GM23338 (cell line): ENCODE measurements at regions not wholly inside any gene's neighbourhood (a gene's known extent, or its start where the extent isn't known, plus 50 kb on each side); places are given as distances from the start of the nearest gene placed in this dataset.

ENCODE experiments used
- ATAC-seq: fragments of 200-7000 bp; cut with Tn5 transposase; 3 replicates; pipeline ENCODE4 v1.9.1; 2020
- DNase-seq: peaks from one replicate; pipeline ENCODE4 v3.0.0-alpha.2; 2015; ENCODE audit warnings: low spot score
- H2AFZ ChIP-seq: fragments of 200-600 bp; sonication (generic); 2 replicates; pipeline ENCODE4 v1.8.0; 2016; ENCODE audit warnings: antibody characterized with exemption, mild to moderate bottlenecking, moderate library complexity
- H3F3A ChIP-seq: fragments of 200-600 bp; sonication (generic); replicated peaks from 2 replicates; pipeline ENCODE4 v1.8.0; 2017; ENCODE audit warnings: antibody characterized with exemption, mixed run types, low read depth
- H3K27ac ChIP-seq: fragments of 200-600 bp; sonication (generic); 2 replicates; pipeline ENCODE4 v1.6.1; 2016; ENCODE audit warnings: low read depth
- H3K27me3 ChIP-seq: fragments of 200-600 bp; sonication (generic); 2 replicates; pipeline ENCODE4 v1.8.0; 2016; ENCODE audit warnings: mild to moderate bottlenecking, mixed run types, moderate library complexity; ENCODE audit not compliant: insufficient read depth
- H3K36me3 ChIP-seq: fragments of 200-600 bp; sonication (generic); 2 replicates; pipeline ENCODE4 v1.8.0; 2016; ENCODE audit warnings: mild to moderate bottlenecking; ENCODE audit not compliant: insufficient read depth
- H3K4me1 ChIP-seq: fragments of 200-600 bp; sonication (generic); 2 replicates; pipeline ENCODE4 v1.8.0; 2016; ENCODE audit warnings: mild to moderate bottlenecking, moderate library complexity; ENCODE audit not compliant: insufficient read depth
- H3K4me2 ChIP-seq: fragments of 200-600 bp; sonication (generic); 2 replicates; pipeline ENCODE4 v1.7.1; 2017; ENCODE audit warnings: mixed run types
- H3K4me3 ChIP-seq: fragments of 200-600 bp; sonication (generic); 2 replicates; pipeline ENCODE4 v1.6.1; 2016; ENCODE audit warnings: mixed run types
- H3K79me2 ChIP-seq: fragments of 200-600 bp; sonication (generic); replicated peaks from 2 replicates; pipeline ENCODE4 v1.8.0; 2017; ENCODE audit warnings: mild to moderate bottlenecking; ENCODE audit not compliant: insufficient read depth
- H3K9me2 ChIP-seq: fragments of 200-600 bp; sonication (generic); 2 replicates; pipeline ENCODE4 v1.8.0; 2017; ENCODE audit not compliant: insufficient read depth
- H4K20me1 ChIP-seq: fragments of 200-600 bp; sonication (generic); replicated peaks from 2 replicates; pipeline ENCODE4 v1.8.0; 2017; ENCODE audit warnings: mild to moderate bottlenecking; ENCODE audit not compliant: insufficient read depth
- H3K27ac Mint-ChIP-seq: 2 replicates; pipeline ENCODE4 v1.8.0; 2020; ENCODE audit warnings: inconsistent platforms, mild to moderate bottlenecking, moderate library complexity, mixed read lengths
- H3K27me3 Mint-ChIP-seq: 3 replicates; pipeline ENCODE4 v1.8.0; 2022; ENCODE audit warnings: low read depth, mild to moderate bottlenecking, moderate library complexity, mixed read lengths, inconsistent platforms; ENCODE audit not compliant: insufficient read depth, poor library complexity
- H3K36me3 Mint-ChIP-seq: 3 replicates; pipeline ENCODE4 v1.8.0; 2021; ENCODE audit warnings: low read depth, mild to moderate bottlenecking, inconsistent platforms, moderate library complexity, mixed read lengths
- H3K4me1 Mint-ChIP-seq: 3 replicates; pipeline ENCODE4 v1.8.0; 2020; ENCODE audit warnings: mild to moderate bottlenecking, inconsistent platforms, mixed read lengths
- H3K4me3 Mint-ChIP-seq: 3 replicates; pipeline ENCODE4 v1.8.0; 2021; ENCODE audit warnings: moderate library complexity, mild to moderate bottlenecking, inconsistent platforms, mixed read lengths
- H3K9me3 Mint-ChIP-seq: 3 replicates; pipeline ENCODE4 v1.8.0; 2020; ENCODE audit warnings: moderate library complexity, mild to moderate bottlenecking, inconsistent platforms, mixed read lengths
- CREB1 ChIP-seq: fragments of 250-450 bp; sonication (Bioruptor Pico); IDR thresholded peaks from 2 replicates; pipeline ENCODE4 v1.5.0; 2020; ENCODE audit warnings: low read depth, mild to moderate bottlenecking, moderate library complexity
- CTCF ChIP-seq, 2 experiments: fragments of 200-600 bp in 1 of 2; sonication (generic) in 1 of 2; conservative IDR thresholded peaks; 2 replicates each; pipeline versions ENCODE4 v1.5.1 to v1.6.1; 2016 to 2017; ENCODE audit warnings: antibody characterized with exemption in 2 of 2, low read depth in 2 of 2, mild to moderate bottlenecking in 2 of 2, moderate library complexity in 1 of 2
- ETS1 ChIP-seq: IDR thresholded peaks from 2 replicates; pipeline ENCODE4 v1.6.1; 2016; ENCODE audit warnings: antibody characterized with exemption
- EZH2 ChIP-seq: fragments of 200-600 bp; sonication (generic); IDR thresholded peaks from one replicate; pipeline ENCODE4 v1.8.0; 2017; ENCODE audit warnings: antibody characterized with exemption, mild to moderate bottlenecking, low read depth; ENCODE audit not compliant: unreplicated experiment
- EZH2phosphoT487 ChIP-seq: fragments of 200-600 bp; sonication (generic); IDR thresholded peaks from one replicate; pipeline ENCODE4 v1.8.1; 2018; ENCODE audit warnings: antibody characterized with exemption; ENCODE audit not compliant: unreplicated experiment
- JUNB ChIP-seq: IDR thresholded peaks from one replicate; pipeline ENCODE4 v1.6.1; 2016; ENCODE audit warnings: antibody characterized with exemption; ENCODE audit not compliant: unreplicated experiment
- NANOG ChIP-seq: IDR thresholded peaks from 2 replicates; pipeline ENCODE4 v1.6.1; 2016; ENCODE audit warnings: antibody characterized with exemption, borderline replicate concordance
- POLR2AphosphoS5 ChIP-seq: IDR thresholded peaks from 2 replicates; pipeline ENCODE4 v1.6.1; 2016; ENCODE audit warnings: antibody characterized with exemption, low read depth
- REST ChIP-seq: IDR thresholded peaks from one replicate; pipeline ENCODE4 v1.6.1; 2018; ENCODE audit warnings: antibody characterized with exemption; ENCODE audit not compliant: unreplicated experiment
- STAT1 ChIP-seq: IDR thresholded peaks from one replicate; pipeline ENCODE4 v1.6.1; 2016; ENCODE audit warnings: antibody characterized with exemption; ENCODE audit not compliant: unreplicated experiment
- ZNF114 ChIP-seq: fragments of 250-450 bp; sonication (Bioruptor Pico); IDR thresholded peaks from 2 replicates; pipeline ENCODE4 v1.5.0; 2020; ENCODE audit warnings: mild to moderate bottlenecking, moderate library complexity
- ZNF331 ChIP-seq: fragments of 250-450 bp; sonication (Bioruptor Pico); IDR thresholded peaks from 2 replicates; pipeline ENCODE4 v1.5.0; 2020; ENCODE audit warnings: low read depth, mild to moderate bottlenecking, moderate library complexity

GRCh38 chr7:79615871-79616640 lies 162.6 kb upstream of the MAGI2 start:
- ATAC-seq (no peak), DNase-seq (no peak)
- peaks cover 8% of the 10 kb centered on the region; the same call in 1 of the 3 replicates for H3K36me3 Mint-ChIP-seq
- H3K27me3 ChIP-seq, result no peaks in the 10 kb centered on the region
- no peak for TF ChIP-seq JUNB
- TF ChIP-seq ETS1, result no peak
- H3K27me3 Mint-ChIP-seq, result no peaks in the 10 kb centered on the region
- peak overlapping the region; percentile 21; the same call in 1 of the 2 replicates for H3K4me2 ChIP-seq
- no peaks in the 10 kb centered on the region for H3K36me3 ChIP-seq
- H3K79me2 ChIP-seq, result no peaks in the 10 kb centered on the region
- H3K4me3 Mint-ChIP-seq, result no peak overlapping the region
- H3F3A ChIP-seq, result no peaks in the 10 kb centered on the region
- H3K4me3 ChIP-seq, result no peak overlapping the region
- H2AFZ ChIP-seq, result no peak overlapping the region
- H3K4me1 ChIP-seq, result peaks cover 9% of the 10 kb centered on the region
- H3K9me2 ChIP-seq, result no peaks in the 10 kb centered on the region
- H3K4me1 Mint-ChIP-seq, result peaks cover 10% of the 10 kb centered on the region; the same call in 1 of the 3 replicates
- peaks cover 2% of the 10 kb centered on the region; the same call in 1 of the 3 replicates for H3K9me3 Mint-ChIP-seq
- H3K27ac Mint-ChIP-seq, result no peak overlapping the region
- H3K27ac ChIP-seq, result no peak overlapping the region
- no peaks in the 10 kb centered on the region for H4K20me1 ChIP-seq

- peak; percentile 19 for DNase-seq
- TF ChIP-seq ZNF114 (CRISPR knock-in tag), result no peak
- TF ChIP-seq CTCF (conservative IDR thresholded peaks at IDR 0.05; ENCODE audit: low read depth in 2 of 2), result no peak
- TF ChIP-seq JUNB, result no peak
- no peak for TF ChIP-seq EZH2
- no peak for TF ChIP-seq EZH2phosphoT487
- TF ChIP-seq STAT1, result no peak
- TF ChIP-seq POLR2AphosphoS5, result no peak
- no peak for TF ChIP-seq NANOG
- TF ChIP-seq REST, result no peak
- no peak for TF ChIP-seq ZNF331 (CRISPR knock-in tag)
- TF ChIP-seq CREB1 (CRISPR knock-in tag), result no peak
- no peak for TF ChIP-seq ETS1
These were observed 162.0 kb upstream of the MAGI2 start for GRCh38 chr7:79615466-79615865.

More at GRCh38 chr7:79615466-79615865, 162.0 kb upstream of the MAGI2 start:
- no peaks in the 10 kb centered on the region for H3F3A ChIP-seq
- no peak overlapping the region for H2AFZ ChIP-seq
- Mint-ChIP-seq H3K27me3 (no peaks in the 10 kb centered on the region), H3K4me1 (peaks cover 10% of the 10 kb centered on the region; the same call in 1 of the 3 replicates), H3K9me3 (peaks cover 2% of the 10 kb centered on the region; the same call in 1 of the 3 replicates), H3K36me3 (peaks cover 8% of the 10 kb centered on the region; the same call in 1 of the 3 replicates), H3K27ac (no peak overlapping the region), H3K4me3 (no peak overlapping the region)
- no peaks in the 10 kb centered on the region for H3K79me2 ChIP-seq
- peak overlapping the region; percentile 21; the same call in 1 of the 2 replicates for H3K4me2 ChIP-seq
- no peaks in the 10 kb centered on the region for H4K20me1 ChIP-seq
- ATAC-seq, result peak; percentile 57
- H3K9me2 ChIP-seq, result no peaks in the 10 kb centered on the region
- H3K27ac ChIP-seq, result no peak overlapping the region
- no peaks in the 10 kb centered on the region for H3K27me3 ChIP-seq
- H3K4me1 ChIP-seq, result peaks cover 9% of the 10 kb centered on the region
- H3K36me3 ChIP-seq, result no peaks in the 10 kb centered on the region
- no peak overlapping the region for H3K4me3 ChIP-seq
